ENCODE measurements at regions not wholly inside any gene's neighbourhood (a gene's known extent, or its start where the extent isn't known, plus 50 kb on each side); places are given as distances from the start of the nearest gene placed in this dataset.

DNA sequence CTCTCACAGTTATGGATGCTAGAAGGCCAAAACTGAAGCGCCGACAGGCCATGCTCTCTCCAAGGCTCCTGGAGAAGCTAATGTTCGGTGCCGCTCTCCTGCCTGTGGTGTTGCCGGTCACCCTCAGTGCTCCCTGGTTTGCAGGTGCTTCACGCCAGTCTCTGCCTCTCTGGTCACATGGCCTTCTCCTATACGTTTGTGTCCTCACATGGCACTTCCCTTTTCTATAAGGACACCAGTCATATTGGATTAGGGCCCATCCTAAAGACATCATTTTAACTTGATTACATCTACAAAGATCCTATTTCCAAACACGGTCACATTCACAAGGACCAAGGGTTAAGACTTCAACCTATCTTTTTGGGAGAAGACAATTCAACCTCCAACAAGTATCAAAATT lies 671.3 kb upstream of the ARGLU1 start:
- no peaks in the 10 kb centered on the region for H3K27me3 ChIP-seq (ENCODE audit: control insufficient read depth, insufficient read depth, low read length)
- CTCF ChIA-PET: no interaction called here
- POLR2A ChIA-PET: no interaction called here
- no peak overlapping the region for H3K4me3 ChIP-seq (ENCODE audit: low read depth, low read length)
- TF ChIP-seq, protein P1, sequence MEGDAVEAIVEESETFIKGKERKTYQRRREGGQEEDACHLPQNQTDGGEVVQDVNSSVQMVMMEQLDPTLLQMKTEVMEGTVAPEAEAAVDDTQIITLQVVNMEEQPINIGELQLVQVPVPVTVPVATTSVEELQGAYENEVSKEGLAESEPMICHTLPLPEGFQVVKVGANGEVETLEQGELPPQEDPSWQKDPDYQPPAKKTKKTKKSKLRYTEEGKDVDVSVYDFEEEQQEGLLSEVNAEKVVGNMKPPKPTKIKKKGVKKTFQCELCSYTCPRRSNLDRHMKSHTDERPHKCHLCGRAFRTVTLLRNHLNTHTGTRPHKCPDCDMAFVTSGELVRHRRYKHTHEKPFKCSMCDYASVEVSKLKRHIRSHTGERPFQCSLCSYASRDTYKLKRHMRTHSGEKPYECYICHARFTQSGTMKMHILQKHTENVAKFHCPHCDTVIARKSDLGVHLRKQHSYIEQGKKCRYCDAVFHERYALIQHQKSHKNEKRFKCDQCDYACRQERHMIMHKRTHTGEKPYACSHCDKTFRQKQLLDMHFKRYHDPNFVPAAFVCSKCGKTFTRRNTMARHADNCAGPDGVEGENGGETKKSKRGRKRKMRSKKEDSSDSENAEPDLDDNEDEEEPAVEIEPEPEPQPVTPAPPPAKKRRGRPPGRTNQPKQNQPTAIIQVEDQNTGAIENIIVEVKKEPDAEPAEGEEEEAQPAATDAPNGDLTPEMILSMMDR (IDR thresholded peaks at IDR 0.05; ENCODE audit: insufficient read depth, low read depth, low read length): no peak
- no peaks in the 10 kb centered on the region for H3K36me3 ChIP-seq (ENCODE audit: control insufficient read depth, insufficient read depth, low read length)
- no peak for DNase-seq (ENCODE audit: low read depth)

DNA sequence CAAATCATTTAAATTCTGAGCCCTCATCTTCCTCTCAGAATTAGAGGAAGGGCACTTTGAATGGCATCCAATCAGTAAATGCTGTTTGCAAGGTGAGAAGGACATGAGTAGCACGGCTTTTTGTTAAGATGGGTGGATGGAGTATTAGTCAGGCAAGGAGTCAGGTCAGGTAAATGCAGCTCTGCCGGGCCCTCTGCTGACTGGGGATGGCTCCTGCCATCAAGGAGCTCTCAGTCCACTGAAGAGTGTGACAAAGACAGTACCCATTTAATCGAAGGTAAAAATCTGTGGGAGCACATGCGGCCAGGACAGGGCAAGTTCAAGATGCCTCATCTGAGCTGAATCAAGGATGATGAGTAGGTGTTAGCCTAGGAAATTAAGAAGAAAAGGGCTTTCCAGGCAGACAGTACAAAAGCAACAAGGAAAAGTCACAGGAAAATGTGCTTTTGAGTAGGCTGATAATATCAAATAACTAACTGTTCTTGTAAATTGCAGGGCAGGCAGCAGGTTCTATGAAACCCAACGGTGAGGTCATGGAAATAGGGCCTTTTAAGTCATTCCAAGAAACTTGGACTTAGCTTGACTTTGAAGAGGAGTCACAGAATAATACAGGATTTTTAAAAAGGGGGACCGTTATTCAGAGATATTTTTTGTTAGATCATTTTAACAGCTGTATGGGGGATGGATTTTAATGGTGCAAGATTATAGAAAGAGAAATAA lies 670.5 kb upstream of the ARGLU1 start:
- Histone ChIP-seq H3K36me3 (ENCODE audit: control insufficient read depth, insufficient read depth, low read length) (no peaks in the 10 kb centered on the region), H3K27me3 (ENCODE audit: control insufficient read depth, insufficient read depth, low read length) (no peaks in the 10 kb centered on the region), H3K4me3 (ENCODE audit: low read depth, low read length) (no peak overlapping the region)
- CTCF ChIA-PET: no interaction called here
- POLR2A ChIA-PET: no interaction called here
- TF ChIP-seq, protein P1 (IDR thresholded peaks at IDR 0.05; ENCODE audit: insufficient read depth, low read depth, low read length): no peak
- no peak for DNase-seq (ENCODE audit: low read depth)

DNA sequence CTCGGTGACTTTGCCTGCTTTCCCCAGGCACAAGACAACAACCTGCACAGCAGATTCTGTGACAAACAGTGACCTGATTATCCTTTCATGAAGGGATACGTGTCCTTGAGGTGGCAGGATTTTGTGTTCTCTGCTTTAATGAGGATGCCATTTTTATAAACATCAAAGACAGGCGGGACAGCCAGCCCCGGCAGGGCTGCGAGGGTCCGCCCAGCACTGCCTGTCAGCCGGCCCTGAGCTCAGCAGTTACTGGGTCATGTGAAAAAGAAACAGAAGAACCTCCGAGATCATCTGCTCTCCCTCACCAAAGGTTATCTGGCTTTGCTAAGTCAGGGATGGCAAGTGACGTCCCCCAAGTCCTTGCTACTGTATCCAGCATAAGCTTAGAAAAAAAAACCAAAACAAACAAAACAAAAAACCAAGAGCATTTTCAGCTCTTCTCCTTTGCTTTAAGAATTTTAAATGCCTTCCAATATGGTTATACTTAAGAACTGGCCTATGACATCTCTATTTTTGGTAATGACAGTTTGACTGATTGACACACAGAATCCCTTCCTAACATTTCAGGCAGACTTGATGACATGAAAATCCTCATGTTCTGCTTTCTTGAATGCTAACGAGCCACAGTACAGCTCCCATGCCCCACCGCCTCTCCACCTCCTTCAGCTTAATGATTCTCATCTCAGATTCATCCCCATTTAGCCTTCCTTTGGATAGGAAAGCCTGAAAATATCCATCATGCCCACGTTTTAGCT lies 666.6 kb upstream of the ARGLU1 start:
- H3K27me3 ChIP-seq (ENCODE audit: control insufficient read depth, insufficient read depth, low read length): no peaks in the 10 kb centered on the region
- CTCF ChIA-PET: no interaction called here

DNA sequence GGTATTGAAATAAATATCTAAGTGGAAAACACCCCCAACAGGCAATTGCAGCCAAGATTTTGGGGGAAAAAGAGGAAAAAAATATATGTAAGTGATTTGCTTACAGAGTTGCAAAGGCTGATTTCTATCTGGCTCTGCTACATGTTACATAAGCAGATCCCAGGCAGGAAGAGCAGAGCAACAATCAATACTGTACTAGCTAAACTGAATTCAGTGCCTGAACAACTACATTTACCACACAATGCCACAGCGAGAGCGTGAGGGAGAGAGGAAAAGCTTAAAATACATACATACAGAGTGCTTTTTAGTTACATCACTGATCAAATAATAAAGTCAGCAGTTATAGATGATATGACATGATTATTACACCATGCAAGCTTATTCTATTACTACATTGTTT lies 665.6 kb upstream of the ARGLU1 start:
- Histone ChIP-seq H3K4me3 (ENCODE audit: low read depth, low read length) (no peak overlapping the region), H3K27me3 (ENCODE audit: control insufficient read depth, insufficient read depth, low read length) (no peaks in the 10 kb centered on the region), H3K36me3 (ENCODE audit: control insufficient read depth, insufficient read depth, low read length) (no peaks in the 10 kb centered on the region)
- DNase-seq (ENCODE audit: low read depth): no peak
- POLR2A ChIA-PET: no interaction called here
- CTCF ChIA-PET: no interaction called here
- TF ChIP-seq, protein P1 (IDR thresholded peaks at IDR 0.05; ENCODE audit: insufficient read depth, low read depth, low read length): no peak

More for the DNA sequence above, 666.6 kb upstream of the ARGLU1 start:
- TF ChIP-seq, protein P1 (IDR thresholded peaks at IDR 0.05; ENCODE audit: insufficient read depth, low read depth, low read length): no peak
- no peak overlapping the region for H3K4me3 ChIP-seq (ENCODE audit: low read depth, low read length)
- no peaks in the 10 kb centered on the region for H3K36me3 ChIP-seq (ENCODE audit: control insufficient read depth, insufficient read depth, low read length)
- no peak for DNase-seq (ENCODE audit: low read depth)
- POLR2A ChIA-PET: no interaction called here

DNA sequence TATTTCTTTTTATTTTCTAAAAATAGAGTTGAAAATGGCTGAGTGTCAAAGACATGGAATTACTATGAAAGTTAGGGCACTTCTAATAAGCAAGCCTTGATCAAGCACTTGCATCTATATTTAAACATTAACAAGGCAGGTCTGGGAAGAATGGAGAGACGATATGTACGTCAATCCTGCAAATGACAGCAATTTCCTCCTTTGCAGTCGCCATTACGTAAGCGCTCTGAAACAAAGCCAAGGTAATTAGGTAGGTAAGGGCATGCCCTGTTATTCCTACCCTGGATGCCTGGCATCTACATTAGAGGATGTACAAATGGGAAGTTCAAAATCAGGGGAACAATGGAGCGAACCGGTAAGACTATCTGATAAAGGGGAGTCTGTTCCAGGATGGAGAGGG lies 664.0 kb upstream of the ARGLU1 start:
- POLR2A ChIA-PET: no interaction called here
- TF ChIP-seq, protein P1 (IDR thresholded peaks at IDR 0.05; ENCODE audit: insufficient read depth, low read depth, low read length): no peak

More for the DNA sequence above, 664.0 kb upstream of the ARGLU1 start:
- no peak overlapping the region for H3K4me3 ChIP-seq (ENCODE audit: low read depth, low read length)
- CTCF ChIA-PET: no interaction called here
- H3K27me3 ChIP-seq (ENCODE audit: control insufficient read depth, insufficient read depth, low read length): no peaks in the 10 kb centered on the region
- no peak for DNase-seq (ENCODE audit: low read depth)
- H3K36me3 ChIP-seq (ENCODE audit: control insufficient read depth, insufficient read depth, low read length): no peaks in the 10 kb centered on the region

Measured in BJ (cell line).